GM12878 (cell line): ENCODE measurements at regions not wholly inside any gene's neighbourhood (a gene's known extent, or its start where the extent isn't known, plus 50 kb on each side); places are given as distances from the start of the nearest gene placed in this dataset.

Experiments used
- CHD2 ChIP-seq: IDR thresholded peaks from 2 replicates; pipeline ENCODE4 v1.6.1; 2011; ENCODE audit warnings: low read depth, low read length, improper control_type of control experiment, borderline replicate concordance
- EP300 ChIP-seq, 2 experiments: fragments of 150-350 bp in 1 of 2; IDR thresholded peaks; 2 replicates each; pipeline ENCODE4 v1.6.1; 2011 to 2012; ENCODE audit warnings: low read depth in 2 of 2, low read length in 2 of 2, borderline replicate concordance in 1 of 2, improper control_type of control experiment in 1 of 2, inconsistent platforms in 1 of 2; ENCODE audit not compliant: control insufficient read depth in 1 of 2
- HDAC2 ChIP-seq: fragments of 200-600 bp; sonication (generic); IDR thresholded peaks from 2 replicates; pipeline ENCODE4 v1.6.1; 2017
- MTA3 ChIP-seq: IDR thresholded peaks from 2 replicates; pipeline ENCODE4 v1.6.1; 2012; ENCODE audit warnings: low read length, inconsistent platforms, borderline replicate concordance
- PBX3 ChIP-seq: IDR thresholded peaks from 2 replicates; pipeline ENCODE4 v1.6.1; 2011; ENCODE audit warnings: mild to moderate bottlenecking, low read depth, low read length, moderate library complexity; ENCODE audit not compliant: insufficient replicate concordance
- POLR2AphosphoS5 ChIP-seq: IDR thresholded peaks from 2 replicates; pipeline ENCODE4 v1.6.1; 2011; ENCODE audit warnings: mild to moderate bottlenecking, low read length, inconsistent platforms
- TAF1 ChIP-seq: IDR thresholded peaks from 2 replicates; pipeline ENCODE4 v1.6.1; 2011; ENCODE audit warnings: mild to moderate bottlenecking, low read depth, low read length, borderline replicate concordance
- USF2 ChIP-seq: IDR thresholded peaks from 2 replicates; pipeline ENCODE4 v1.6.1; 2011; ENCODE audit warnings: low read depth, low read length, improper control_type of control experiment, borderline replicate concordance
- ZNF274 ChIP-seq: IDR thresholded peaks from one replicate; pipeline ENCODE4 v1.8.0; 2011; ENCODE audit not compliant: insufficient read length, insufficient read depth

- no peak for TF ChIP-seq TAF1
- no peak for TF ChIP-seq USF2
- no peak for TF ChIP-seq POLR2AphosphoS5
- TF ChIP-seq EP300 (IDR thresholded peaks at IDR 0.05; ENCODE audit: borderline replicate concordance in 1 of 2, control insufficient read depth in 1 of 2, low read depth in 2 of 2, low read length in 2 of 2), result no peak
- no peak for TF ChIP-seq HDAC2
- no peak for TF ChIP-seq MTA3
- TF ChIP-seq PBX3, result no peak
- no peak for TF ChIP-seq ZNF274
- no peak for TF ChIP-seq CHD2
These were observed 98.0 kb downstream of the BBS10 start for GRCh38 chr12:76250256-76250655.
